Liver (tissue), 3 donors: ENCODE measurements at regions not wholly inside any gene's neighbourhood (a gene's known extent, or its start where the extent isn't known, plus 50 kb on each side); places are given as distances from the start of the nearest gene placed in this dataset.

ENCODE experiments used
- HNF4A ChIP-seq, 2 donors: conservative IDR thresholded peaks; 2 replicates each; pipeline ENCODE4 v1.6.1; 2016; ENCODE audit warnings: antibody characterized with exemption in 2 of 2, mild to moderate bottlenecking in 2 of 2
- RXRA ChIP-seq, 2 donors: IDR thresholded peaks; 2 replicates each; pipeline ENCODE4 v1.6.1; 2017 to 2018; ENCODE audit warnings: antibody characterized with exemption in 2 of 2, mild to moderate bottlenecking in 1 of 2
- YY1 ChIP-seq: IDR thresholded peaks from 2 replicates; pipeline ENCODE4 v1.6.1; 2016; ENCODE audit warnings: antibody characterized with exemption, mild to moderate bottlenecking
- TF ChIP-seq, protein P1 (sequence below): IDR thresholded peaks from 2 replicates; pipeline ENCODE4 v1.6.1; 2016; ENCODE audit warnings: antibody characterized with exemption
- TF ChIP-seq, protein P2 (sequence below): IDR thresholded peaks from 2 replicates; pipeline ENCODE4 v1.6.1; 2016; ENCODE audit warnings: antibody characterized with exemption
- TF ChIP-seq, protein P3 (sequence below): fragments of 150-350 bp; IDR thresholded peaks from 2 replicates; pipeline ENCODE4 v1.5.1; 2017; ENCODE audit warnings: improper control_type of control experiment, low read depth, low read length; ENCODE audit not compliant: missing input control
- donor health status: healthy.
- donor health status: healthy.

DNA sequence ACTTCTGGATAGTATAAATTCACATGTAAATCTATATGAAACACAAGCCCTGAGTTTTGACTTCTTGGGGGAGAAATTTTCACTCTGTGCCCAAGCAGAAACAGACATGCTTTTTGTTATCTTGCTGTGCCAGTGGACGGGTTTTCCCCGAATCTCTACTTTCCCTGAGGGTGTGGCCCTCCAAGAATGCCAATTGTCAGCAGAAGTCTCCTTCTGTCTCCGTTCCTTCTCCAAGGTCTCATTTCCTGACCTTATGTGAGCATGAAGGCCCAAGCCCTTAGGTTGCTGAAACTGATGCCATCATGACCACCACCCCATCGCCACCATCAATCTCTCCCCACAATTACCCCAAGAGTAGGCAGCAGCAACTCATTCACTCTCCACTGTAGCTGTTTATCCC, 253.8 kb downstream of the XXYLT1 start (continued):
- TF ChIP-seq, protein P1, sequence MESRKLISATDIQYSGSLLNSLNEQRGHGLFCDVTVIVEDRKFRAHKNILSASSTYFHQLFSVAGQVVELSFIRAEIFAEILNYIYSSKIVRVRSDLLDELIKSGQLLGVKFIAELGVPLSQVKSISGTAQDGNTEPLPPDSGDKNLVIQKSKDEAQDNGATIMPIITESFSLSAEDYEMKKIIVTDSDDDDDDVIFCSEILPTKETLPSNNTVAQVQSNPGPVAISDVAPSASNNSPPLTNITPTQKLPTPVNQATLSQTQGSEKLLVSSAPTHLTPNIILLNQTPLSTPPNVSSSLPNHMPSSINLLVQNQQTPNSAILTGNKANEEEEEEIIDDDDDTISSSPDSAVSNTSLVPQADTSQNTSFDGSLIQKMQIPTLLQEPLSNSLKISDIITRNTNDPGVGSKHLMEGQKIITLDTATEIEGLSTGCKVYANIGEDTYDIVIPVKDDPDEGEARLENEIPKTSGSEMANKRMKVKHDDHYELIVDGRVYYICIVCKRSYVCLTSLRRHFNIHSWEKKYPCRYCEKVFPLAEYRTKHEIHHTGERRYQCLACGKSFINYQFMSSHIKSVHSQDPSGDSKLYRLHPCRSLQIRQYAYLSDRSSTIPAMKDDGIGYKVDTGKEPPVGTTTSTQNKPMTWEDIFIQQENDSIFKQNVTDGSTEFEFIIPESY = no peak
- TF ChIP-seq, protein P2, sequence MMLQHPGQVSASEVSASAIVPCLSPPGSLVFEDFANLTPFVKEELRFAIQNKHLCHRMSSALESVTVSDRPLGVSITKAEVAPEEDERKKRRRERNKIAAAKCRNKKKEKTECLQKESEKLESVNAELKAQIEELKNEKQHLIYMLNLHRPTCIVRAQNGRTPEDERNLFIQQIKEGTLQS = no peak
- TF ChIP-seq YY1 (no peak), RXRA (IDR thresholded peaks at IDR 0.05) (no peak), HNF4A (conservative IDR thresholded peaks at IDR 0.05) (no peak)
- TF ChIP-seq, protein P3, sequence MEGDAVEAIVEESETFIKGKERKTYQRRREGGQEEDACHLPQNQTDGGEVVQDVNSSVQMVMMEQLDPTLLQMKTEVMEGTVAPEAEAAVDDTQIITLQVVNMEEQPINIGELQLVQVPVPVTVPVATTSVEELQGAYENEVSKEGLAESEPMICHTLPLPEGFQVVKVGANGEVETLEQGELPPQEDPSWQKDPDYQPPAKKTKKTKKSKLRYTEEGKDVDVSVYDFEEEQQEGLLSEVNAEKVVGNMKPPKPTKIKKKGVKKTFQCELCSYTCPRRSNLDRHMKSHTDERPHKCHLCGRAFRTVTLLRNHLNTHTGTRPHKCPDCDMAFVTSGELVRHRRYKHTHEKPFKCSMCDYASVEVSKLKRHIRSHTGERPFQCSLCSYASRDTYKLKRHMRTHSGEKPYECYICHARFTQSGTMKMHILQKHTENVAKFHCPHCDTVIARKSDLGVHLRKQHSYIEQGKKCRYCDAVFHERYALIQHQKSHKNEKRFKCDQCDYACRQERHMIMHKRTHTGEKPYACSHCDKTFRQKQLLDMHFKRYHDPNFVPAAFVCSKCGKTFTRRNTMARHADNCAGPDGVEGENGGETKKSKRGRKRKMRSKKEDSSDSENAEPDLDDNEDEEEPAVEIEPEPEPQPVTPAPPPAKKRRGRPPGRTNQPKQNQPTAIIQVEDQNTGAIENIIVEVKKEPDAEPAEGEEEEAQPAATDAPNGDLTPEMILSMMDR = no peak
